ENCODE measurements at regions not wholly inside any gene's neighbourhood (a gene's known extent, or its start where the extent isn't known, plus 50 kb on each side); places are given as distances from the start of the nearest gene placed in this dataset.

DNA sequence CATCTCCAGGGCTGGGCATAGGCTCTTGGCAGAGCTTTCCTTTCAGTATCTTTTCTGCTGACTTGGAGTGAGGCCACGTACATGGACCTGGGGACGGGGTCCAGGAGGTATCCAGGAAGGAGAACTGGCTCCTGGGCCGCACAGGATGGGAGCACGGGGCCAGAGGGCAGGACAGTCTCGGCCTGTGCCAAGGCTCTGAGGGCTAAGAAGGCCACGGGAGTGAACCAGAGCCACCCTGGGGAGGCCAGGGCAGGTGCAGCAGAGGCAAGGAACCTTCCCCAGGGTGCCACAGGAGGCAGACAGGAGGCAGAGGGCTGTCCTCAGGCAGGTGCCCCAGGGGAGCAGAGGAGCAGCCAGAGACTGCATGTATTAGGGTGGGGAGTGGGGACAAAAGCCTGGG is 50.3 kb downstream of the PLXNA1 start:
- DNase-seq (ENCODE audit: low read depth): no peak

DNA sequence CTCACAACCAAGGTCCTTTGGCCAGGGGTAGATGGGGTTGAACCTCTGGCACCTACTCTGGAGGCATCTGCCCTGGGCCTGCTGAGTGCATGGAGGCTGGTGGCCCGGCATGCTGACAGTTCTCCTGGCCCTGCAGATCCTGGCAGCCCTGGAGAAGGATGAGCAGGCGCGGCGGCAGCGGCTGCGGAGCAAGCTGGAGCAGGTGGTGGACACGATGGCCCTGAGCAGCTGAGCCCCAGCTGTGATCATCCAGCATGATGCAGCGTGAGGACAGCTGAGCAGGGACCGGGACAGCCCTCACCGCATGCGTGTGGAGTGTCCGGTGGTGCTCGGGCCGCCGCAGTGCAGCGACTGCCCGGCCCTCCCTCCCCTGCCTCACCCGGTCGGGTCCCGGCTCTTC is 50.9 kb downstream of the PLXNA1 start:
- DNase-seq (ENCODE audit: low read depth): no peak

DNA sequence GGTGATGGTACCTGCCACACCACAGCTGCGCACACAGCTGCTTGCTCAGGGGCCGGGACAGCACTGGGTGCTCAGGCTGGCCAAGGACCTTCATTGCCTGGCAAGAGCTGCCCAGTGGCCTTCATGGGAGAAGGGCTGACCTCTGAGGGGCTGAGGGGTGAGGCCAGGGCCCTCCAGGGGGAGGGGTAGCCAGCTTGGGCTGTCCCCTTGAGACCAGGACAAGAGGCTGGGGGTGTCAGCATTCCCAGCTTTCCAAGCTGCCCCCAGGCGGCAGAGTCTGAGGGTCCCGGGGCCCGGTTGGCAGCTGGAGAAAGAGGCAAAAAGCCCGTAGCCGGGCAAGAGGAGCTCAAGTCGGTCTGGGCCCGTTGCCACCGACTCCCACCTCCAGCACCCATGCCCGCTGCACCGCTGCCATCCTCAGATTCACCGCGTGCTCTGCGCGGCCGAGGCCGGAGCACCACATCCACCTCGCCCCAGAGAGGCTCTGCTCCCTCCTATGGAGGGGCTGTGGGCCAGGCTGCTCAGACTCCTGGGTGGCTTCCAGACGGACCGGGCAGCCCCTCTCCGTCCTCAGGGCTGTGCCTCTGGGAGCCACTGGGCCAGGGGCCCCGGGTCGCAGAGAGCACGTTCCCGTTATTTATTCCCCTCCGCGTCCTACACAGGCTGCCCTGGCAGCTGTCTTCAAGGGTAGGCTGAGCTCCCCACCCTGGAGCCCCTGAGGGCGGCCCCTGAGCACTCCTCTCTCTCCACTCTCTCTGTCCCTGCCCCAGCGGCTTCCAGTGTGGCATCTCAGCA is 51.5 kb downstream of the PLXNA1 start:
- no peak for DNase-seq (ENCODE audit: low read depth)

DNA sequence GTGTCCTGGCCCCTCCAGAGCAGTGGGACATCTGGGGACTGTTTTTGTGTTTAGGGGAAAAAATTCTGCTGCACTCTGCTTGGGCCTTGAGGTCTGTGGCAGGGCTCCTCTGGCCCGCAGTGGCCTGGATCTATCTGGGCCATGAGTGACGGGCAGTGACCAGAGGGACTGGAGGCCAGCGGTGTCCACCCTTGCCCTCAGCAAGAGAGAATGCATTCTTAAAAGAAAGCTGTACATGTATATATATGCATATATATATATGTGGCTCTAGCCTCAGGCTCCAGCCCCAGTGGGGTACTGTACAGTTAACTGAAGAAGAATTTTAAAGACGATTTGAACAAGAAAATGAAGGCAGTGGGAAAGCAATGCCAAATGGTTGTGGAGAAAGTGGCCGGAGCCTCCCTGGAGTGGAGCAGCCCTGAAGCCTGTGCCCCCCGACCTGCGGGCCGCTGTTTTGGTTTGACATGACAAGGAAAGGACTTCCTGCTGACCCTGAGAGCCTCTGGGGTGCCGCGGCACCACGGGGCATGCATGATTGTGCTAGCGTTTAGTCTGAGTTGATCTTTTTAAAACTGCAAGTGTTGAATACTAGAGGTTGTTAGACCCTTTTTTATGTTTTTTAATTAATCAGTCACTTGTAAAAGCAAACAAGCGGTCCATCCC is 52.2 kb downstream of the PLXNA1 start:
- DNase-seq (ENCODE audit: low read depth): no peak

DNA sequence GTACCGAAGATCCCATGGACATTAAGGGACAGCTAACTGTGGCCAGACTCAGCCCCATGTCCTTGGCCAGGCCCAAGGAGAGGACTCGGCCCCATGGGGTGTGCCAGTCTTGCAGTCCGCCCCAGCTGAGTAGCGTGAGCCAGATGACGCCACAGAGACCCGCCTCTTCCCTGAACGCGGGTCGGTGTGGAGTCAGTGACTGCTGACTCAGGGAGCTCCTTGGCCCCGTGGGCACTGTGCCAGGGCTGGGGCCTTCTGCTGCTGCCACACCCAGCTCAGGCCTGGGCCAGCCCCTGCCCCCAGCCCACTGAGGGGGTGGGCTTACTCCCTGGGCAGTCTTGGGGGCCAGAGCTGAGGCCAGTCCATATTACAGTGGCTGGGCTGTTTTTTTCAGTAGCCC is 52.8 kb downstream of the PLXNA1 start:
- peak; percentile 82 for DNase-seq (ENCODE audit: low read depth)

DNA sequence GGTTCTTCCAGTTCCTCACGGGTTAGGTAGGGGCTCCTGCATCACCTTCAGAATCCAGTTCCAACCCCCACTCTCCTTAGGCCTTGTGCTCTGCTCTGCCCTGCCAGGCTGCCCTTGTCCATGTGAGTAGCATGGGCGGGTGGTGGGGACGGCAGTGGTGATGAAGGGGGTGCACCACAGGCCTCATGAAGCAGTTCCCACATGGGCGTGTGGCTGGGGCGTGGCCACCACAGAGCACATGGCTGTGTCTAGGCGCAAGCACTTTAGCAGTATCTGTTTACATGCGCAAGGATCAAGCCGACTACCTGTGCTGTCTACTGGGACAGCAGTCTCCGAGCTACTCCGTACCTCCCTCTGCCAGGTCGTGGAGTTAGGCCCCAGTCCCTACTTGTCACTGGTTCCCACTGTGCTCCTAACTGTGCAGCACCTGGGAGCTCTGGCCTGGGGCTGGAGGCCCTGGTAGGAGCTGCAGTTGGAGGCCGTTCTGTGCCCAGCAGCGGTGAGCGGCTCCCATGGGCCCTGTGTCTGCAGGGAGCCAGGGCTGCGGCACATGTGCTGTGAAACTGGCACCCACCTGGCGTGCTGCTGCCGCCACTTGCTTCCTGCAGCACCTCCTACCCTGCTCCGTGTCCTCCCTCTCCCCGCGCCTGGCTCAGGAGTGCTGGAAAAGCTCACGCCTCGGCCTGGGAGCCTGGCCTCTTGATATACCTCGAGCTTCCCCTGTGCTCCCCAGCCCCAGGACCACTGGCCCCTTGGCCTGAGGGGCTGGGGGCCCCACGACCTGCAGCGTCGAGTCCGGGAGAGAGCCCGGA is 53.5 kb downstream of the PLXNA1 start:
- DNase-seq (ENCODE audit: low read depth): no peak

DNA sequence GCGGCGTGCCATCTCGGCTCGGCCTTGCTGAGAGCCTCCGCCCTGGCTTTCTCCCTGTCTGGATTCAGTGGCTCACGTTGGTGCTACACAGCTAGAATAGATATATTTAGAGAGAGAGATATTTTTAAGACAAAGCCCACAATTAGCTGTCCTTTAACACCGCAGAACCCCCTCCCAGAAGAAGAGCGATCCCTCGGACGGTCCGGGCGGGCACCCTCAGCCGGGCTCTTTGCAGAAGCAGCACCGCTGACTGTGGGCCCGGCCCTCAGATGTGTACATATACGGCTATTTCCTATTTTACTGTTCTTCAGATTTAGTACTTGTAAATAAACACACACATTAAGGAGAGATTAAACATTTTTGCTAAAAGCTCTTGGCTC is 54.1 kb downstream of the PLXNA1 start:
- no peak for DNase-seq (ENCODE audit: low read depth)

DNA sequence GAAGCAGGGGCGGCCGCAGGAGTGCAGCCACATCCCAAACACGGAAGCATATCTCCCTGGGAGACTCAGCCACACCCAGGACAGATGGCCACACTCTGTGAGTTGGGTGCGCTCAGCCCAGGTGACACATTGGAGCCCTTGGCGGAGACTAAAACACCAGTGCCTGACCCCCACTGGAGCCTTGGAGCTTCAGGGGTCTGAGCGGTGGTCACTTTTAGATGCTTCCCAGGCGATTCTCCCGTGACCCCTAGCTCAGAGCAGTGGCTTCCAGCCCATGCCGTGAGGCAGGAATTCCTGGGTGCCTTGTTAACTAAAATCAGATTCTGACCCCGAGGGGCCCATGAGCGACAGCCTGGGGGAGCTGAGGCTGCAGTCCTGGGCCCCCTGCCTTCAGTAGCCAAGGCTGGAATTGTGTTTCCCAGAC is 54.5 kb downstream of the PLXNA1 start:
- no peak for DNase-seq (ENCODE audit: low read depth)

DNA sequence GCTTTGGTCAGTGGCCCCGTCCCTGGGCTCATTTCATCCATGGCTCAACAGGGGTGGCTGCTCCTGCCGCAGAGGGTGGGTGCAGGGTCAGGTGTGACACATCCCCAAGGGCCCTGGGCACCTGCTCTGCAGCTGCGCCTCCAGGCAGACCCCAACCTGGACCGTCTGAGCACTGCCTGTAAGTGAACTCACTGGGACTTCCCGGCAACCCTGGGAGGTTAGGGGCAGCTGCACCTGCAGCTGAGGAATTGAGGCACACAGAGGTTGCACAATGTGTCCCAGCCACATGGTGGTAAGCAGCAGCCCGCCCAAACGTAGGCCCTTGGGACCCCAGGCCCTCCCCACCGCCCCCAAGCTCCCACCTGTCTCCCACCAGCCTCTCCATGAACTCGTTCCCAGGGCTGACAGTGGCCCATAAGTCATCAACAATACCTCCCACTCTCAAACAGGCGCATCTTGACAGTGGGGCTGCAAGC is 55.1 kb downstream of the PLXNA1 start:
- no peak for DNase-seq (ENCODE audit: low read depth)

DNA sequence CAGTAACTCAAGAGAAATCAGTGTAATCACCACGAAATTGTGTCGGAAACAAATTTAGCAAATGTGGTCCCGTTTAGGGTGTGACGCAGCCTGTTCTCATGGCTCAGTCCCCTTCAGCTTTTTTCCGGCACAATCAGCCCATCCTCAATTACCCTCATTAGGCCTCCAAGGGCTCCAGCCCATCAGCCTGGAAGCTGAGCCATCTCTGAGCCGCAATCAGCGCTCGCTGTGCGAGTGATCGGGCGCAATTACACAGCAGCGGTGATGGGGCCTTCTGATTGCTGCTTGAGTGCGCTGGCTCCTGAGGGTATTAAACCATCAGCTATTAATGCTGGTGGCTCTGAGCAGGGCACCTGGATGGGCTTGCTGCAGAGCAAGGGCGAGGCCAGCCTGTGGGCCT is 55.6 kb downstream of the PLXNA1 start:
- no peak for DNase-seq (ENCODE audit: low read depth)

DNA sequence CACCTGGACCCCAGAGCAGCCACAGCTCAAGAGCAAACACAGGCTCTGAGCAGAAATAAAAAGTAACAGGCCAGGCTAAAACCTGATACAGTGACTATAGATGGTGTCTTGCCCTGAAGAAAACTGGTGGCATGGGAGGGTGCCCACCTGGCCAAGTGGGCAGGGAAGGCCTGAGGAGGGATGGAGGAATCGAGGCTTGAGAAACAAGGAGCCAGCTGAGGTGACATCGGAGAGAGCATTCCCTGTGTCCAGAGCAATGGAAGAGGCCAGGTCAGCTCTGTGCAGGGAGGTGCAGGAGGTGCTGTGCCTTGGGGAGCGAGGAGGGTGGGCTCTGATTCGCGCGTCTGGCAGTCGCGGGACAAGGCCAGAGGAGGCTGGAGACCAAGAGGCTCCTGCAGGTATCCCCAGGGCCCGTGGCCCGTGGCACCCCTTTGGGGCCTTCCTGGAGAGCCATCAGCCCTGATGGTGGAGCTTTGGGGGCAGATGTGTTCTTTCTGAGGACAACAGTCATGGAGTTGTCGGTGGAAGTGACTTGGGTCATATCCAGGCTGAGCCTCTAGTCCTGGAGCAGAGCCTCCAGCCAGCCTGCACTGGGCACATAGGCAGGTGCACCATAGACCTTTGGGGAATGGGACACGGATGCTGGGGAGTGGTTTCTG is 56.1 kb downstream of the PLXNA1 start:
- no peak for DNase-seq (ENCODE audit: low read depth)

DNA sequence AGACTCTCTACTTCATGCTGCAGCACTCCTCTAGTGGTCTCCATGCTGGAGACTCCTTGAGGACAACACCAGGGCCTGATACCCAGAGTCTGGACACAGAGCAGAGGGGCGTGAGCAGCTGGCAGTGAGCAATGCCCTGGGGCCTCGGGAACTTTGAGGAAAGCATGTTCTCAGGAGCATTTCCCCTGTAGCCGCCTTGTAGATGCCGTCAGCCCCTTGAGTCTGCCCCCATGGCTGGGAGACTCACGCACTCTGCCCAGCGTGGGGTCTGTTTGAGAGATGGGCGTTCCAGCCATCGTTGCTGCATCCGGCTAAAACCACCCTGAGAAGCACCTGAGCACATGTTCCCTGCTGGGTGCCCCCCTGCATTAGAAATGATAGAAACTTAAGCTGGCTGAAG is 56.8 kb downstream of the PLXNA1 start:
- no peak for DNase-seq (ENCODE audit: low read depth)

DNA sequence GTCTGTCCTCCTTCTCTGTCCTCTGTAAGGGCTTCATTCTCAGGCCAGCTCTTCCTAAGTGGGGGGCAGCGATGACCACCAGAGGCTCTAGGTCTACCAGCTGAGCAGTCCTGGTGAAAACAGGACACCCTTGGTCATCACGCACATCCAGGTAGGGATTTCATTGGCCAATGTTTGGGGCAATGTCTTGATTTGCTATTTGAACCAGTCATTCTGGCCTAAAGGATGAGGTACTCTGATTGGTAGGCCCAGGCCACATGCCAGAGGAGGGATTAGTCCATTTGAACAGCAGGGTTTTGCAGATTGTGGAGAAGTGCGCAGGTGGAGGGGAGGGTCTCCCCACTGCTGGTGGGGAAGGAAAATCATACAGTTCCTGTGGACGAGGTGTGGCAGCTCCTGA is 57.3 kb downstream of the PLXNA1 start:
- DNase-seq (ENCODE audit: low read depth): no peak

DNA sequence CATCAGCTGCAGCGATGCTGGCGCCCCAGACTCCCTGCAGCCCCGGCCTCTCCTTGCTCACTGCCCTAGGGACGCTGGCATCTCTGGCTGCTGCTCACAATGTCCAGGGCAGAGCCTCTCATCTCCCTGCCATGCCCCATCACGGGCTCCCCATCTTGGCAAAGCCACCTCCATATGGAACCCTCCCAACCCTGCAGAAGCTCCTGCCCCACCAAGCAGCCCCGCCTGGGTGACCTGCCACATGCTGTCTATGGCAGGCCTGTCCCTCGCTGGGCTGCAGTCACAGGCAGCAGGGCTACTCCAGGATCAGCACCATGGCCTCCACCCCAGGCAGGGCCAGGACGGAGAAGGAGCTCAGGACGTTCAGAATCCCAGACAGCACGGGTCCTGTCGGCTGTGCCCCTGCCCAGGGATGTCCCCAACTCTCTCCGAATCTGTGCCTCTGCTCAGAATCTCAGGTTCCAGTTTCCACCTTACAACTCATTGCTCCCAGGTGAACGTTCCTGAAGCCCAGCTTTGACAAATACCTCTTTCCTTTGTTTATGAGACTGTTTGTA is 58.4 kb downstream of the PLXNA1 start:
- no peak for DNase-seq (ENCODE audit: low read depth)

DNA sequence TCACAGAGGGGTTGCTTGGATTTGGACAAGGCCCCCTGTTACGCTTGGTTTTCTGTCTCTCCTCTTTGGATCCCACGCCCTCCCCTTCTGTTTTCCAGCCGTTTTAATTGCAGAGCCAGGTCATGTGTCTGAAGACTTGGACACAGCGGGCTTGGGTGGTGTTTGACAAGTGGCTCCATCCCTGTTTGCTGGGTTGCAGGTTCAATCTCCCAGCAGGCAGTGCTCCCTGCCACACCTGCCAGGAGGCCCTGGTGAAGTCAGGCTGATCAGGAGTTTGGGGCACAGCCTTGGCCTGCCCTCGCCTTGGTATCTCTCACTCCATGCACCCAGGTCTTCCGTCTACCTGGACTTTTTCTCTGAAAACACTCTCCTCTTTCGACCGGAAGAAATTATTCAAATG is 59.0 kb downstream of the PLXNA1 start:
- no peak for DNase-seq (ENCODE audit: low read depth)

DNA sequence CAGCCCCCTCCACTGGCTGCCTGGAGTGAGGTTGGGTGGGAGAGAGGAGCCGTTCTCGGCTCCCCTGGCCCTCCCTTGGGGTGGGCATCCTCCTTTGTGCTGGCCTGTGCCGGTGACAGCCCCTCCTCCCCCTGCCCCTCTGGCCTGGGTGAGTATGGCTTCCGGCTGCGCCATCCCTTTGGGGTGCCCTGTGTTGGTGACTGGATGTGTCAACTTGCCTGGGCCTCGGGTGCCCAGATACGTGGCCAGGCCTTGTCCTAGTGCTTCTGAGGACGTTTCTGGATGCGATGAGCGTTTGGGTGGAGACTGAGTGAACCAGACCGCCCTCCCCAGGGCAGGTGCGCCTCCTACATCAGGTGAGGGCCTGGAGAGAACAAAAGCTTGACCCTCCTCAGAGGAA is 59.7 kb downstream of the PLXNA1 start:
- no peak for DNase-seq (ENCODE audit: low read depth)

DNA sequence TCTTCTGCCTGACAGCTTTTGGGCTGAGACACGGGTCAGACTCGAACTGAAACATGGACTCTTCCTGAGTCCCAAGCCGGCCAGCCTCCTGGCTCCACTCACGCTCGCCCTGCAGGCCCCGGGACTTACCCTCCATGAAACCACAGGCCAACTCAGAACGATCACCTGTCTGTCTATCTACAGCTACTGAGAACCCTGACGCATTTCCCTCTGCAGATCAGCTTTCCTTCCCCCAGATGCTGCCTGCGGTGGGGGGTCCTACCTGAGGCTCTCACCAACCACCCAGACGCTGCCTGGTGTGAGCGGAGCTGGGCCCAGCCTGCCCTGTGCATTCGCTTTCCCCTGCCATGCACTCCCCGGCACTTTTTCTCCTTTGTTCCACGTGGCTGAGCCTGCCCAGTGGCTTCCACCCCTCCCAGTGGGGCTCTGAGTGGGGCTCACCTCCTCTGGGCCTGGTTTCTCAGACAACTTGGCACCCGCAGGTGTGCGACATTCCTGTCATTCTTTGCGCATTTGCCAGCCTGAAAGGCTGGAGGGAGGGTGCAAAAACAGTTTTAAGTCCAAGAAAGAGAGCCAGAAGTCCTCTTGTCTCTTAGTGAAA is 60.2 kb downstream of the PLXNA1 start:
- no peak for DNase-seq (ENCODE audit: low read depth)

DNA sequence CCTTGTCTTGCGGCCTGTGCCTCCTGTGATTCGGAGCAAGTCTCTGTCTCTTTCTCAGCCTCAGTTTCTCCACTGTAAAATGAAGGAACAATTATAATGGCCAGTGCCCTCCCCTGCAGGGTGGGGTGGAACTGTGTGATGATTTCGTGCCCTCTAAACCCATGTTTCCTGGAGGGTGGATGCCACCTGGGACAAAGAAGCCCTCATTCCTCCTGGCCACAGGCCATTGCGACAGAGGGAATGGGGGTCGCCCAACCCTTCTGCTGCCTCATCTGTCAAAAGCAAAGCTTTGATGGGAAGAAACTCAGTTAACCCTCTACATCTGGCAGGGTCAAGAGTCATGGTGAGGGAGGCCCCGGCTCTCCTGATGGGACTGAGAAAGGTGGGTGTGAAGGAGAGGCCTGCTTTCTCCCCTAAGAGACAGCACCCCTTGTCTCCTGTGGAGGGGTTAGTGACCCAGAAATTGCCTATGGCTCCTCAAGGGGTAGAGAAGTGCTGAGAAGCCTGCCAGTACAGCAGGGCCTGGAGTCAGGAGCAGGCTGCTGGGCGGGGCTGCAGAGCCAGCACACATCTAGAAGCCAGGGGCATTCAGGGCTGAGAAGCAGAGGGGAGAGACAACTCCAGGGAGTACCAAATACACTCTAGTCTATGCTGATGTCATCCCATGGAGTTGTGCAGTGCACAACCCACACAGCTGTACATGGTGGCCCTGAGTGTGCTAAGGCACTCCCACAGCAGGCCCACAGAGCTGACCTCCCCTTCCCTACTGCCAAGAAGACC is 61.0 kb downstream of the PLXNA1 start:
- no peak for DNase-seq (ENCODE audit: low read depth)

DNA sequence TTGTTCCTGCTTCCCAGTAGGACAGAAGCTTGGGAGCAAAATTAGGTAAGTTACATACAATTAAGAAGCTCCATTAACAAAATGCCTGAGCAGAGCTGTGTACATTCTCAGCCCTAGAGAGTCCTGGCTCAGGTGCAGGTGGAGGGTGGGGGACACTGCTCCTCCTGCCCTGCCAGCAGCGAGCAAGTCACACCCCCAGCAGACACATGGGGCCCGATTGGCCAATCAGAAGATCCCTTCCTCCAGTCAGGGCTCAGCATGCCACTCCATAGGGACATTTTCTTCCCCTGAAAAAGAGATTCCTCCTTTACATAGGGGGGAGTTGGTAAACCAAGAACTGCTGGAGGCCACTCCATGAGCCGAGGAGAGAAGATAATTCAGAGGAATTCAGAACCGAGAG is 62.1 kb downstream of the PLXNA1 start:
- DNase-seq (ENCODE audit: low read depth): no peak

DNA sequence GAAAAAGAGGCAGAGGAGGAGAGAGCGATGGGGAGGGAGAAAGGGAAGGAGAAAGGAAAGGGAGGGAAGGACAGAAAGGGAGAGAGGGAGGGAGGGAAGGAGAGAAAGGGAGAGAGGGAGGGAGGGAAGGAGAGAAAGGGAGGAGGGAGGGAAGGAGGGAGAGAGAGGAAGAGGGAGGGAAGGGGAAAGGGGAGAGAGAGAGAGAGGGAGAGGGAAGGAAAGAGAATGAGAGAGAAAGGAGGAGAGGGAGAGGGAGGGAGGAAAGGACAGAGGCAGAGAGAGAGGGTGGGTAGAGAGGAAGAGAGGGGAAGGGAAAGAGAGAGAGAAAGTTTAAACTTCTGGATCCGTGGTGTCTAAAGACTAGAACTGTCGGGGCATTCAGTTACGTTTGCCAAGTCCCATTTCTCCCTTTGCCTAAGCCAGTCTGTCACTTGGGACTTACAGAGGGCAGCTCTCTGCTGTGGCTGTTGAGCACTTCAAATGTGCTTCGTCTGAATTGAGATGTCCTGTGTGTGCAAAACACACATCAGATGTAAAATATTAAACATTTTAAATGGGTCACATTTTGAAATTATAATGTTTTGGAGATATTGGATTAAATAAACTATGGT is 62.6 kb downstream of the PLXNA1 start:
- DNase-seq (ENCODE audit: low read depth): no peak
